DMS 273 treated with DMSO at 0.1 percent for 48 hours (cell line): ENCODE measurements at regions not wholly inside any gene's neighbourhood (a gene's known extent, or its start where the extent isn't known, plus 50 kb on each side); places are given as distances from the start of the nearest gene placed in this dataset.

Source experiments
- DNase-seq: peaks from one replicate; lab custom pipeline; 2025; lab: John Stamatoyannopoulos, UW

DNA sequence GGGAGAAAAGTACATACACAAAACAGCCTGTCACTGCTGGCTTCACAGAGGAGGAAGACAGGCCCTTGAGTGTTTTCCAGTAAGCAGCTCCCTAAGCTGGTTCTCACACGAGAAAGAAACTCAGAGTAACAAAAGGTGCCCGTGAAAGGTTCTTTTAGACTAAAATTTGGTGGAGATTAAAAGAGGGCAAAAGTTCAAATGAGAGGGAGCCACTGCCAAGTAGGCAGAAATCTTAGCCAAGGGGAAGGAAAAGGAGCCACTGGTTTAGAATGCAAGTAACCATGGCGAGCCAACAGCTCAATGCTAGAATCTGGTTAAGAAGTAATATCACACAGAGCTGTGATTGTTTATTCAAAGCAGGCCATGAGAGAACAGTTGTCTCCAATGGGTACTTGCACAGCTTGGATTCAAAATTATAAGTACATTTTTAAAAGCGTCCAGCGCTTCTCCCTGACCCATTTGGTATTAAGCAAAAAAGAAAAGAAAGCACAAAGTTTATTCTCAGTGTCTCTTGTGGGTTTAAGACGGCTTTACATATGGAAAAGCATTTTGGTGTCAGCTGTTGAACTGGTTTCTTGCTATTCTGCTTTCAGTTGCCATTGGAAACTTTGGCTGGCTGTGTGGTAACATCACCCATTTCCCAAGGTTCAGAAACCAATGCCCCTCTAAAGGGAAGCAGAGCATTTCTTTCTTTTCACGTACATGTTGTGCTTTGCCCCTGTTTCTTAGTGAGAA is 648.5 kb downstream of the RNF144B start:
- no peak for DNase-seq

DNA sequence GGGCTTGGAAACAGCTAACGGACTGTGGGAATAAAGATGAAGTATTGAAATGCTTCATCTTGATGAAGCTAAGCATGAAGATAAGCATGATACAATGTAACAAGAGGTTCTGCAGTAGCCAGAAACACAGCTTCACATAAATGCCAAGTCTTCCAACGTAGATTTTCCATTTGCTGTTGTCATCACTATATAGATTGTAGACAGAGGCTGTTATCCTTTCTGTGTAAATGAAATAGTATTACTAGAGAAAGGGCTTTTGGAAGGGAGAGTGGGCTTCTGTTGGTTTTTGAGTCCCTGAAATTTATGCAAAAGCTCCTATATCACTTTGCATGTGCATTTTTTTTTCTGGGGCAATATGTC is 649.0 kb downstream of the RNF144B start:
- no peak for DNase-seq

DNA sequence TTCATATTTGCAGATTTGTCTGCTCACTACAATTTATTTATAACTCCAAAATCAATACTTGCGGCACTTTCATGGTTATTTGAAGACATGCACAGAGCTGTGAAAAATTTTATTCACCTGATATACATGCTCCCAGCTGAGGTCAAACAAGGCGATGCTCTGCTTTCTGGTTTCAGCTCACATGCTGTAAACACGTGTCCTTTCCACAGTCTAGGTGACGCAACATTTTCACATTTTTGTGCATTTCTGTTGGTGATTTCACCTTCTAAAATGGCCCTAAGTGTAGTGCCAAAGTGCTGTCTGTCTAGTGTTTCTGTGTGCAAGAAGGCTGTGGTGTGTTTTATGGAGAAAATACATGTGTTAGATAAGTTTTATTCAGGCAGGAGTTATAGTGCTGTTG is 650.5 kb downstream of the RNF144B start:
- DNase-seq: no peak

DNA sequence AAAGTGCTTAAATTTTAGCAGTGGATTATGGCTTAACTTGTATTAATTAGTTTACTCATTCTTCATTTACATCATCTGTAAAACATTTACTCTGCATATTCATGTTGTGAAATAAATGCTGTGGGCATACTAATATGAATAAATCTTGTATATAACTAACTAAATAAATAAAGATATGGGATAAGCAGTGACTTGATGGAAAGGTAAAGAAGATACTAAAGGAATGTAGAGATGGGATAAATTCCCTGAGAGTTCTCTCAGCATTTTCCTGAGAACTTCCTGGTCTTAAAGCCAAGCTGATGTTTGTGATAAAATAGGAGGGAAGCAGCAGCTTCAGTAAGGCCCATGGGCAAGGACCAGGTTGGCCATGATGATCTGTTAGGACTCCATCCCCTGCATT is 652.1 kb downstream of the RNF144B start:
- no peak for DNase-seq

DNA sequence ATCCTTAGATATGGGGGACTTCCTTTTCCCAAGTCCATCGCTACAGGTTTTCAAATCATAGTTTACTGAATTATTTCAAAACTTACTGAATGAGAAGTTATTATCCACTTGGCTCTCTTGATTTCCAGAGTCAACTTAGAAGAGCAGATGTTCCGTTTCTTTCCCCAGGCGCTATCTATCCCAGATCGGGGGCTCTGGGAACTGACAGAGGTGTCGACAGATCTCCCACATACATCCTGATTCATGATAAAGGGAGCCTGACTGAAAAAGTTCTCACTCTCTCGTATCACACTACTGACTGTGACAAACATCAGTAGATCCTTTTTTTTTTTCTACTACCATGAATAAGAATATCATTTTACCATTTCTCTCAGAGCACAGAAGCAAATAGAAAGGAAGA is 654.8 kb downstream of the RNF144B start:
- DNase-seq: no peak

DNA sequence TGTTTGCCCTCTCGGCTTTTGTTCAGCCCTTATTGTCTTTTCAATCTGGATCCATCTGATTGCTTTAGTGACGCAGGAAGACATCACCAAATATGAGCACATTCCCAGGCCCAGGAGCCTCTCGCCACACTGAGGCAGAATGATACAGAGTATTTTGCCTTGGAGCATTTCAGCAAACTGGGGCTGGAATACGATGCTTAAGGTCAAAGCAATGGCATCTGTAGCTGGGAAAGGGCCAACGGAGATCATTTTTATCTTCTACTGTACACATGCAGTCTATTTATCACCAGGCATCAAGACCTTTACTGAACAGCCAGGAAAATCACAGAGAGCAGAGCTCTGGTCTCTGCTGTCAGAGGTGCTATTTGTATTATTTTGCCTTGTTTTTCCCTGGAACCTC is 655.3 kb downstream of the RNF144B start:
- DNase-seq: no peak

DNA sequence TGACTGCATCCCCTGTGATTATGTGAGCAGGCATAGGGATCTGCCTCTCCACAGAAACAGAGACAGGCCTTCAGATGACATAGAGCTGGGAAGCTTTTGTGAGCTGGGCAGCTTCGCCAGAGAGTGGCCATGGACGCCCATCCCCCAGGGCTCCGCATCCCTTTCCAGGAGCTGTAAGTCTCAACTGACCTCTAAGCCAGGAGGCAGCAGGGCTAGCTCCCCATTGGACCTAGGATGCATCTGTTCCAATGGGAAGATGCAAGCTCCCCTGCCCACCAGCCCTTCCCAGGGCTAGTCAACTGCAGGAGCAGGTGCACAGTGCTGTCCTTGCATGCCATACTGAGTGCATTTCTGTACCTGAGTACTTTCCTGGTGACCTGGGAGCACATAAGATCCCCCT is 663.6 kb downstream of the RNF144B start:
- DNase-seq: no peak

DNA sequence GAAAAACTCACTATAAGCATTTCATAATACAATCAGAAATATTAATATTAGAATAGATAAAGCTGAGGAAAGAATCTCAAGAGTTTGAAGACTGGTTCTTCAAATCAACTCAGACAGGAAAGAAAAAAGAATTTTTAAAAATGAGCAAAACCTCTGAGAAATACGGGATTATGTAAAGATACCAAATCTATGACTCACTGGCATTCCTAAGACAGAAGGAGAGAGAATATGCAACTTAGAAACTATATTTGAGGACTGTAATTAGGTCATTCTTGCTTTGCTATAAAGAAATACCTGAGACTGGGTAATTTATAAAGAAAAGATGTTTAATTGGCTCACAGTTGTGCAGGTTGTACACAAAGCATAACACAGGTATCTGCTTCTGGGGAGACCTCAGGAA is 665.1 kb downstream of the RNF144B start:
- no peak for DNase-seq

DNA sequence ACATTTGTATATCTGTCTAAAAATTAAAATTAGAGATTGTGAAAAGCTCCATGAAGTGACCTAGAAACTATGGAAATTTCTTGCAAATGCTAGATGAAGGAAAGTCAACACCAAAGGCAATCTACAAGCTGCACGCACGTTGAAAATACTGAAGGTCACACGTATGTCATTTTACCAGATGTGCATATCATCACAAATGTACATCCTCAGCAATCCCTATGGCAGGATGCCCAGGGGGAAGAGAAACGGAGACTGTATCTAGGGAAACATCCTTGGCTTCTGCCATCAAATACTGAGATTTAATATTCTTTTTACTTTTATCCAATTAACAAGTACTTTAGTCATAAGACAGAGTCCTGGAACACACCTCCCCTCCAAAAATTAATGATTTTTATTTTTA is 672.0 kb downstream of the RNF144B start:
- DNase-seq: no peak

DNA sequence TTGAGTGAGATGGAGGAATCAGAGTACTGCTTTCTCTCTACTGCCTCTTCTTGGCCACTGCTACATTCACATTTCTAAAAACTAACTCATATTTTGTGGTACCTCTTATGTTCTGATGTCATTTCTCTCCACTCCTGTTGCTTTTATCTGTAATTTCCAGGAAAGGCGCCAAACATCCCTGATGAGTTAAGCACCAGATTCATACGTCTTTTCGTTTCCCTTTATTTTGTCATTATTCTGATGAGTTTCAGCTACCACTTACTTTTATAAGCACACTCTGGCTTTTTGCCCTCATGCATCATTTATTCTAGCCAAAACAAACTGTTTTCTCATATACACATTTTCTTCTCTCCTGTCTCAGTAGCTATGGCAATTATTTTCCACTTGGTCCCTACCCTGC is 680.0 kb downstream of the RNF144B start:
- DNase-seq: no peak

DNA sequence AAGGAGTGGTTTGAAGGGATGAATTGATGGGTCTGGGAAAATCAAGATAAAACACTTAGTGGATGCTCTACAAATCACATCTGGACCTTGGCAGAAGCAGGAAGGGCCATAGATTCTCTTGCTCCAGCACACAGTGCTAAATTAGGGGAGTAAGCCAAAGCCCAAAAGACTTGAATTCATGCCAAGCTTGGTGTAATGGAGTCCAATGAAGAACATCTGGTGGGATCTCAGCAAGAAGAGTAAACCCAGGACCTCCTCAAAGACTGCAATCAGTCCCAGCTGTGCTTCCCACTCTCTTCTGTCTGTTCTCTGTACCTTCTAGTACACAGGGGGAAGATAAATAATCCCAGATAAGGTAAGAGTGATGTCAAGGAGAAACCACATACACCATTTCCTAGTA is 683.4 kb downstream of the RNF144B start:
- peak; percentile 10 for DNase-seq

DNA sequence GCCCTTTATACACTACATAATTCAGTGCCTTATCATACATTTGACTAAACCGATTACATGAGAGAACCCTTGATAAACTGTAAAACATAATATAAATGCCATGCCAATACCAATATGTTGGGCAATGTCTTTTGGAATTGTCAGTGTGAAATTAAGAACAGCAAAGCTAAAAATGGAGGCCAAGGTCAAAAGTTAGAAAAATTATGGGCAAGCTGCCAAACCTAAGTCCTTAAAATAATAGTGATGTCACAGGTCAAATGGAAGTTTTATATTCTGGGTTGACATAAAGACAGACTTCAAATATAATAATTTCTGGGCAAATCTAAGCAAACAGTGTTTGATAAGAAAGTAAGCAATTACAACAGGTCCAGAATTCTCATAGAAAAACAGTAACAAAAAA is 696.7 kb downstream of the RNF144B start:
- DNase-seq: no peak

DNA sequence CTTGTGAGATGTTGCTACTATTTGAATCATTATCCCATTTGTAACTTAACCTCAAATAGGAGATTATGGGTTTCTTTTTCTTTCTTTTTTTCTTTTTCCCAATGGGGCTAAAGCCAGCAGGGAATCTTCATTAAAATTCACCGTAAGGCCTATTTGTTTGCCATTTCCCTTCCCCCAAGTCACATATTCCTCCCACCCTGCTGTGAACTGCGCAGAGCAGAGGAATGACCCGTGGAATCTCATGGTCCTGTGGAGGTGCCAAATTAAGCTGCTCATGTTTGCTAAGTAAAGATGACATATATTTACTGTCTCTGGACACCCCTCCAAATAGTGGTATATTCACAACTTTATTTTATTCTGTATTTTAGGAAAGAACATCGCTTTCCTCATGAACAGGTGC is 699.3 kb downstream of the RNF144B start:
- no peak for DNase-seq

DNA sequence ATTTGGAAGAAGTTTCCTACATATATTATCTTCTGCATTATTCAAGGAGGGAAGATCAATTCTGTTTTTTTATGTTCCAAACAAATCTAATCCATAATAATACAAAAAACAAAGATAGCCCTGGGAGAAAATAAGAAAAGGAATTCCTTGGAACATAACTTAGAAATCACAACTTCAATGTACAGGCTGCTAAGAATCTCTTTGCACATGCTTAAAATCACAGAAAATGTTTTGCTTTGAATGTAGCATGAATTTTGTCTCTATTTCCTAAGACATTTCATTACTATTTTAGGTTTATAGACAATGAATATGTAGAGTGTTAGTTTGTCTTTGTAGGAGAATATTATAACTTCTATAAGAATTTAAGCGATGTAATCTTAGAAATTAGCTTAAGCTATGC is 700.1 kb downstream of the RNF144B start:
- DNase-seq: no peak

DNA sequence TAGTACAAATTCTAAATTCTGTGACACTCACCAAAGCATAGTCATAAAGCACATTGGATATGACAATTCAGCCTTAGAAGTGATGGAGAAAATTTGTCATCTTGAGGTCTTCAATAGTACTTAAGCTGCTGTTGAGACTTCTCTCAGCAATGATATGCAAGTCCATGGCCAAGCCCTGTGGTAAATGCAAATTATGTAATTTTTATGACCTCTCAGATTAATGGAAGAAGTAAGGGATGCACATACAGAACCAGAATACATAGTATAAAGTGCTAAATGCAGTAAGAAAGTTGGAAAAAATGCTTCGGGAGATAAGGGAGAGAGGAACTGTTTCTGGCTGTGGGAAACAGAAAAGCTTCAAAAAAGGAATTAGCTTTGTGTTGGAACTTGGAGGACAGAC is 700.7 kb downstream of the RNF144B start:
- no peak for DNase-seq

DNA sequence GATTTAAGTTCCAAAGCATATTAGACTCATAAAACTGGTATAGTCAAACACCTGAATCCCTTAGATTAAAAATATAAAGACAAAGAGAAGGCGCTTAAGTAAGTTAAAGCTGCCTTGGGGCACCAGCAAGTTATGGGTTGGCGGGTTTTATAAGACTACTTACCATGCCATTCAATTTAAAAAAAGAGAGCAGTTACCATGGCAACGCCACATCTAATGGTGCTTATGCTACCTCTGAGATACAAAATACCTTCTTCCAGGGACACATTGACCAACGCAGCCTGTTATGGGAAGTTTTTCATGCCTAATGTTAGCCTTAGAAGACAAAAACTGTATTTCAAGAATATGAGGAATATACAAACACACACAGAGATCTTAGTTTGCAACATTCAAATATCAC is 713.6 kb downstream of the RNF144B start:
- DNase-seq: no peak

DNA sequence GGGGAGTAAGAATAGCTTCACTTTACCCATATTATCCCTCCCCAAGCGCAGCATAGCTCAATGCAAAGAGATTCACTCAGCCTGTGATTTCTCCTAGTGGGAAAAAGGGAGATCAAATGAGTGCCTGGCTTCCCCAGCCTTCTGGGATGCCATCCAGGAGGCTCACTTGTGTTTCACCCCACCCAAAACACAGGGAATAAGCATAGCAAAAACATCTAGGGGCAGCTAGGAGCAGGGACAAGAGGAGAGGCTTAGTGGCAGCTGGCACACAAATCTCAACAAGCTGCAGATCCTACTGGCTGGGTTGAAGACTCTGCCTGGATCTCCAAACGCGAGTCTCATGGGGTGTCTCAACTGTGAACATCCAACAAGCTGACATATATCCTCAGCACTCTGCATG is 715.8 kb downstream of the RNF144B start:
- DNase-seq: no peak

DNA sequence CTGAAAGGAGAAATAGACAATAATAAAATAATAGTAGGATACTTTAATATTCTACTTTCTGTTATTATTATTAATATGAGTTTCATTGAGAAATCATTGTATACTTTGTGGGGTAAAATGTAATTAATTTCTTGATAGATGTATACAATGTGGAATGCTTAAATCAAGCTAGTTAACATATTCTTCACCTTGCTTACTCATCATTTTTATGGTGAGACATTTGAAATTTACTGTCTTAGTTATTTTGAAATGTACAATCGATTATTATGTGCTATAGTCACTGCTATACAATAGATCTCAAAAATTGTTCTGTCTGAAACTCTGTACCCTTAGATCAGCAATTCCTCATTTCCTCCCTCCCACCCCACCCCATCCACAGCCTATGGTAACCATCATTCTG is 720.3 kb downstream of the RNF144B start:
- DNase-seq: no peak

DNA sequence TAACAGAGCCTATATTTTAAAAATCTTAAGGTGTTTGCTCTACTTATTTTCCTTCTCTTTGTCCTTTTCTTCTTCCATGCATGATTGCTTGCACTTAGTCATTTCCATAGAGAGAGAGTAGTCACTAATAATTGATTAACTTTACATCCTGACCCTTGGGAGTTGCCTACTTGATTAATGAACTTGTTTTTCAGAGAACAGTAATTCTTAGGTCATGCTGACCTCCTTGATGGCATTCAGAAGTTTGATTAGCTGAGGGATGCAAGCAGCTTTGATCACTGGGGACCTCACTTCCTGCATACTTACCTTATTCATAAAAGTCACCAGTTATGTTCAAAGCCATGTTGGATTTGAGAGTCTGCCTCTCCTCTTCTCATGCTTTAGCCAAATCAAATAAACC is 715.6 kb upstream of the ID4 start:
- no peak for DNase-seq

DNA sequence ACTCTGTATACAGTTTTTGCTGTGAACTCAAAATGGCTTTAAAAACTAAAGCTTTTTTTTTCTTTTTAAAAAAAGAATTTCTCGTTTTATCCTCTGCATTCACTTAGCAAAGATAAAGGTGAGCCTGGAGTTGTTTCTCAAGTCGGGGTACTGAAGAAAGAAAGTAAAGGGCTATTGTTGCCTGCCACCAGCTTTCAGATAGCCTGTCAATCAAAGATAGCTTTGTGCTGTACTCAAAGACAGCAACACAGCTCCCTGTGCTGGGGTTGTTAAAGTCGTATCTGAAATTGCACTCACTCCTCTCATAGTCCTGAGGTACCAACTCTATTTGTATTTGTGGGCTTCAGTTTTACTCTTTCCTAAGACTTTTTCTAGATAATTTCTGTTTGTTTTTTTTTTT is 710.1 kb upstream of the ID4 start:
- no peak for DNase-seq

DNA sequence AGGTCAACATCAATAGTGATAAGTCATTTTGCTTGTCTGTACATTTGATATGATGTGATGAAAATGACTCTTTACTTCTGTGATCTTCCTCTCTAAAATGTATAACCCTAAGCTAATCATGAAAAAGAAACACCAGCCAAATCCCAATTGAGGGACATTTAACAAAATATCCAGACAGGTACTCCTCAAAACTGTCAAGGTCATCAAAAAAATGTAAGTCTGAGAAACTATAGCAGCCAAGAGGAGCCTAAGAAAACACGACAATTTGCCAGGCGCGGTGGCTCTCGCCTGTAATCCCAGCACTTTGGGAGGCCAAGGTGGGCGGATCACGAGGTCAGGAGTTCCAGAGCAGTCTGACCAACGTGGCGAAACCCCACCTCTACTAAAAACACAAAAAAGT is 708.5 kb upstream of the ID4 start:
- DNase-seq: no peak

DNA sequence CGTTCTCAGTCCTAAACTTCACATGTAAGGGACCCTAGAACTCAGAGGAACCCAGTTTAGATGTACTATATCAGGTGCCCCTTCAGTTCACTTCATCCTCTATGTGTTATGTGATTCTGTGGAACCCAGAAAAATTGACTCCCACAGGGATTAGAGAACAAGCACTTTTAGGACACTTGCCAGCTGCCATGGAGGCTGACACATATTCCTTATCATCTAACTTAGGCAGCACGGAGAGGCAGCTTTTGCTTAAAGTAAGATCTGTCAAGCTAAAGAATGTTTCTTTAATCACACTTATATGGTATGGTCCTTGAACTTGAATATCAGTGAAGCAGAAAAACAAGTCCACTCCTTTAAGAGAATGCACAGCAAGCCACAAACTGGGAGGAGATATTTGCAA is 701.5 kb upstream of the ID4 start:
- no peak for DNase-seq

DNA sequence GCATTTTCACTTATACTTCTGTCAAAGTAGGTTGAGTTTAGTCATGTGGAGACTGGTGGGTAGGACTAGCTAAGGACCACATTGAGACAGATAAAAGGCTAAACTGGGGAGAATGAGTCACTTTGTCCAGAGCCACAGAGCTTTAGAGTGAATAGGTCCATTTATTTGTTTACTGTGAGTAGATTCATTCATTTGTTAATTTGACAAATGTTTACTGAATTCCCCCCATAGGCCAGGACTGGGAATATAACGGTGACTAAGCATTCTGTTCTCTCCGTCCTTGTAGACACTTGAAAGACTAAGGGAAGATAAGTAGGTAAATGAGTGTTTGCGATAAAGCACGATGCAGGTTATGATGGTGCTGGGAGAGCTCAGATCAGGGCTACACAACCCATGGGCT is 699.7 kb upstream of the ID4 start:
- DNase-seq: no peak

DNA sequence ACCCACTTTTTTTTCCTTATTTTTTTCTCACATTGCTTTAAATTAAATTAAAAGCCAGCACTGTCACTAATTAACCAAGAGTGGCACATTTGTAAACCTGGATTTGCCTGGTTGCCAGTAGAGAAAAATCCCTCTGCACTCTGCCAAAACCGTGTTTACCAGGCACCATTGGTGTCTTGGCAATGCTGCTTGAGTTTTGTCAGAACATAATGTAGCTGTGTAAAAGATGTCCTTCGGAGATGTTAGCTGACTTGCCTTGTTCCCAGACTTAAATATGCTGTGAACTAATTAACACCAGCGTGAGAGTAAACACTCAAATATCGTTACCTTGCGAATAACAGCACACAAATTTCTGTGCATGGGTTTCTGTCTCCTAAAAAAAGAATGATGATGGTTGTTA is 694.9 kb upstream of the ID4 start:
- DNase-seq: no peak

DNA sequence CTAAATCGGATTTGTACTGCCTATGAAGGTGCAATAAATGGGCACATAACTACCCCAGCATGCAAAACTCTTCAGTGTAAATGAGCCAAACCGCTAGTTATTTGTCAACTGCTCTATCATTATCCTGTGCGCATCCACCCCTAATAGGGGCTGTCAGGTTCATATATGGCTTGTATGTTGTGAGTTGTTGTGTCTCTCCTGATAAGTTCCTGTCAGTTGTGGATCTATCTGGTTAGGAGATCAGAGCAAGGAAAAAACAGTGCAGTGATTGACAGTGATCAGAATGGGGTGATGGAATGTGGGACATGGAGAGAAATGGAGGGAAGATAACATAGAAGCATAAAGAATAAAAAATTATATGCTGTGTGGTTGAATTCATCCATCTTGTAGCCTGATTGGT is 686.9 kb upstream of the ID4 start:
- no peak for DNase-seq
